ENCODE measurements at regions not wholly inside any gene's neighbourhood (a gene's known extent, or its start where the extent isn't known, plus 50 kb on each side); places are given as distances from the start of the nearest gene placed in this dataset.
"Not testable (repeated sequence)": the region's sequence is repeated elsewhere in the genome, so short reads cannot be mapped to it uniquely, and the experiment has no call there.

- peak in 24 of 56 donors; percentile 2 to 51 (median 16) for DNase-seq
Measured at GRCh38 chr14:92223025-92223424, 99.9 kb upstream of the SLC24A4 start.

- peak in 6 of 56 donors; percentile 5 to 61 (median 24) for DNase-seq
Measured at GRCh38 chr14:92224358-92224954, 98.5 kb upstream of the SLC24A4 start.

GRCh38 chr14:92225731-92226130 is 97.2 kb upstream of the SLC24A4 start:
- no peak for DNase-seq

GRCh38 chr14:92226166-92226565 is 96.8 kb upstream of the SLC24A4 start:
- DNase-seq, result not testable (repeated sequence)

- no peak for DNase-seq
Measured at GRCh38 chr14:92236243-92236900, 86.6 kb upstream of the SLC24A4 start.

GRCh38 chr14:92240658-92241057 is 82.3 kb upstream of the SLC24A4 start:
- no peak for DNase-seq

GRCh38 chr14:92241966-92242595 is 80.9 kb upstream of the SLC24A4 start:
- DNase-seq, result peak in 1 of 56 donors; percentile 17

- DNase-seq, result no peak
Measured at GRCh38 chr14:92244805-92245204, 78.2 kb upstream of the SLC24A4 start.

GRCh38 chr14:92247341-92247740 is 75.6 kb upstream of the SLC24A4 start:
- no peak for DNase-seq

GRCh38 chr14:92247947-92248346 is 75.0 kb upstream of the SLC24A4 start:
- no peak for DNase-seq

- no peak for DNase-seq
Measured at GRCh38 chr14:92248696-92249095, 74.3 kb upstream of the SLC24A4 start.

GRCh38 chr14:92250366-92250765 is 72.6 kb upstream of the SLC24A4 start:
- DNase-seq, result not testable (repeated sequence)

- DNase-seq, result peak in 31 of 56 donors; percentile 10 to 86 (median 38)
Measured at GRCh38 chr14:92252323-92252722, 70.6 kb upstream of the SLC24A4 start.

- no peak for DNase-seq
Measured at GRCh38 chr14:92253381-92253894, 69.5 kb upstream of the SLC24A4 start.

GRCh38 chr14:92254786-92255185 is 68.2 kb upstream of the SLC24A4 start:
- peak in 33 of 56 donors; percentile 5 to 77 (median 37) for DNase-seq

GRCh38 chr14:92258934-92259333 is 64.0 kb upstream of the SLC24A4 start:
- DNase-seq, result no peak

- no peak for DNase-seq
Measured at GRCh38 chr14:92259613-92260357, 63.2 kb upstream of the SLC24A4 start.

GRCh38 chr14:92263681-92264080 is 59.3 kb upstream of the SLC24A4 start:
- peak in 6 of 56 donors; percentile 4 to 41 (median 18) for DNase-seq

- no peak for DNase-seq
Measured at GRCh38 chr14:92264195-92264594, 58.8 kb upstream of the SLC24A4 start.

GRCh38 chr14:92266216-92266615 is 56.7 kb upstream of the SLC24A4 start:
- DNase-seq, result no peak

Data from nucleus accumbens (tissue), 56 donors.